ENCODE measurements at regions not wholly inside any gene's neighbourhood (a gene's known extent, or its start where the extent isn't known, plus 50 kb on each side); places are given as distances from the start of the nearest gene placed in this dataset.
"Not testable (repeated sequence)": the region's sequence is repeated elsewhere in the genome, so short reads cannot be mapped to it uniquely, and the experiment has no call there.

DNA sequence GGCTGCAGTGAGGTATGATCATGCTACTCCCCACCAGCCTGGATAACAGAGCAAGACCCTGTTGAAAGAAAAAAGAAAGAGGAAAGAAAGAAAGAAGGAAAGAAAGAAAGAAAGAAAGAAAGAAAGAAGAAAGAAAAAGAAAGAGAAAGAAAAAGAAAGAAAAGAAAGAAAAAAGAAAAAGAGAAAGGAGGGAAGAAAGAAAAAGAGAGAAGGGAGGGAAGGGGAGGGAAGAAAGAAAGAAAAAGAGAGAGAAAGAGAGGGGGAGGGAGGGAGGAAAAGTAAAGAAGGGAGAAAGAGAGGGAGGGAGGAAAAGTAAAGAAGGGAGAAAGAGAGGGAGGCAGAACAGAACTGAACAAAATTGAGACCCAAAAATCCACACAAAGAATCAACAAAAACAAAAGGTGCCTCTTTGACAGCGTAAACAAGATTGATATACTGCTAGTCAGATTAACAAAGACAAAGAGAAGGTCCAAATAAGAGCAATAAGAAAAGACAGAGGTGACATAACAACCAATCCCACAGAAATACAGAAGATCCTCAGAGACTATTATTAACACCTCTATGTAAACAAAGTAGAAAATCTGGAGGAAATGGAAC is 293.9 kb upstream of the AMIGO2 start:
- peaks cover 34% of the 10 kb centered on the region for H3K4me1 Mint-ChIP-seq
- no peak overlapping the region for H3K4me3 Mint-ChIP-seq
- H3K36me3 Mint-ChIP-seq (ENCODE audit: low read depth) = peaks cover 43% of the 10 kb centered on the region
- H3K27me3 Mint-ChIP-seq = no peaks in the 10 kb centered on the region
- H3K27ac Mint-ChIP-seq = no peak overlapping the region
- peaks cover 31% of the 10 kb centered on the region for H3K9me3 Mint-ChIP-seq
- DNase-seq (no peak), ATAC-seq (no peak)

- no peak overlapping the region for H3K4me3 Mint-ChIP-seq
- DNase-seq (no peak), ATAC-seq (no peak)
- peaks cover 24% of the 10 kb centered on the region for H3K4me1 Mint-ChIP-seq
- peaks cover 37% of the 10 kb centered on the region for H3K36me3 Mint-ChIP-seq (ENCODE audit: low read depth)
- H3K9me3 Mint-ChIP-seq = peaks cover 20% of the 10 kb centered on the region
- H3K27me3 Mint-ChIP-seq = no peaks in the 10 kb centered on the region
- no peak overlapping the region for H3K27ac Mint-ChIP-seq
Measured at GRCh38 chr12:47370421-47370820, 290.7 kb upstream of the AMIGO2 start.

DNA sequence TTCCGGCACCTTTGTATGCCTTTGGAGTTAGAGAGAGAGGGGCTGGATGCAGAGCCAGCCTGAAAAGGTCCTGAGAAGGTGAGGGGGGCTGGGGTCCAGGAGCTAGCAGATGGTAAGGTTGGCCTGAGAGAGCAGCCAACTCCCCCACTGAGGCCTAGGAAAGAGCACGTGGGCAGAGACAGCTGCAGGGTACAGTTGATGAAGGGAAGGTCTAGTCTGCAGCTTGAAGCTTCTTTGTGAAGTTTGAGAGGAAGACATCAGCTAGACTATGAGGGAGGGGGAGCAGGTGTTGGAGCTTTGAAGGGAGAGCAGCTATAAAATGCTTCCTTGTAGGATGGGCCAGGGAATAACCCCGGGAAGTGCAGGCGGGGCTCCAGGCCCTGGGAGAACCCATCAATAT is 289.3 kb upstream of the AMIGO2 start:
- peaks cover 13% of the 10 kb centered on the region for H3K9me3 Mint-ChIP-seq
- DNase-seq (no peak), ATAC-seq (no peak)
- no peak overlapping the region for H3K27ac Mint-ChIP-seq
- H3K27me3 Mint-ChIP-seq = no peaks in the 10 kb centered on the region
- H3K36me3 Mint-ChIP-seq (ENCODE audit: low read depth) = peaks cover 36% of the 10 kb centered on the region
- no peak overlapping the region for H3K4me3 Mint-ChIP-seq
- H3K4me1 Mint-ChIP-seq = peaks cover 29% of the 10 kb centered on the region

- ATAC-seq = no peak
- no peak for DNase-seq
Measured at GRCh38 chr12:47367912-47368537, 288.3 kb upstream of the AMIGO2 start.

DNA sequence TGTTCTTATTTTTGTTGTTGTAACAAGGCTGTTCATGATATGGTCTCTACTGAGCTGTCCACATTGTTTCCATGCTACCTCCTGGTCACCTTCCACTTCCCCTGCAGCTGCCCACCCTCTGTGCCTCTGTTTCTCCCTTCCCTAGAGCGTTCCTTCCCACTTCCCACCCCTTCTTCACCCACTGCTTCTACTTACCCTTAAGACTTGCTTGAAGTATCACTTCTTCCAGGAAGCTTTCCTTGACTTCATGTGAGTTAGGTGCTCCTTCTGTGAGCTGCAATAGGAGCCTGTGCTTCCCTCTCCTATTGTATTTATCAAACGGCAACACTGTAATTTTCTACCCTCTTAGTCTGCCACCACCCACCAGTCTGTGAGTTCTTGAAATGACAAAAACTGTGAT is 286.8 kb upstream of the AMIGO2 start:
- H3K4me1 Mint-ChIP-seq = peaks cover 37% of the 10 kb centered on the region
- no peaks in the 10 kb centered on the region for H3K27me3 Mint-ChIP-seq
- H3K27ac Mint-ChIP-seq = no peak overlapping the region
- ATAC-seq (no peak), DNase-seq (no peak)
- H3K36me3 Mint-ChIP-seq (ENCODE audit: low read depth) = peaks cover 22% of the 10 kb centered on the region
- no peak overlapping the region for H3K4me3 Mint-ChIP-seq
- H3K9me3 Mint-ChIP-seq = no peaks in the 10 kb centered on the region

More at GRCh38 chr12:47367912-47368537, 288.3 kb upstream of the AMIGO2 start:
- no peaks in the 10 kb centered on the region for H3K27me3 Mint-ChIP-seq
- peaks cover 32% of the 10 kb centered on the region for H3K36me3 Mint-ChIP-seq (ENCODE audit: low read depth)
- H3K9me3 Mint-ChIP-seq = peaks cover 6% of the 10 kb centered on the region
- no peak overlapping the region for H3K4me3 Mint-ChIP-seq
- H3K27ac Mint-ChIP-seq = no peak overlapping the region
- H3K4me1 Mint-ChIP-seq = peaks cover 36% of the 10 kb centered on the region

- Mint-ChIP-seq H3K36me3 (ENCODE audit: low read depth) (peaks cover 22% of the 10 kb centered on the region), H3K9me3 (no peaks in the 10 kb centered on the region), H3K4me1 (peaks cover 41% of the 10 kb centered on the region), H3K27ac (no peak overlapping the region), H3K27me3 (no peaks in the 10 kb centered on the region), H3K4me3 (no peak overlapping the region)
- DNase-seq (no peak), ATAC-seq (no peak)
Measured at GRCh38 chr12:47366157-47366556, 286.4 kb upstream of the AMIGO2 start.

GRCh38 chr12:47365443-47366076 is 285.8 kb upstream of the AMIGO2 start:
- peaks cover 43% of the 10 kb centered on the region for H3K4me1 Mint-ChIP-seq
- not testable (repeated sequence) for H3K27me3 Mint-ChIP-seq, ATAC-seq, H3K27ac Mint-ChIP-seq, H3K4me3 Mint-ChIP-seq, H3K9me3 Mint-ChIP-seq, DNase-seq
- H3K36me3 Mint-ChIP-seq (ENCODE audit: low read depth) = peaks cover 17% of the 10 kb centered on the region

DNA sequence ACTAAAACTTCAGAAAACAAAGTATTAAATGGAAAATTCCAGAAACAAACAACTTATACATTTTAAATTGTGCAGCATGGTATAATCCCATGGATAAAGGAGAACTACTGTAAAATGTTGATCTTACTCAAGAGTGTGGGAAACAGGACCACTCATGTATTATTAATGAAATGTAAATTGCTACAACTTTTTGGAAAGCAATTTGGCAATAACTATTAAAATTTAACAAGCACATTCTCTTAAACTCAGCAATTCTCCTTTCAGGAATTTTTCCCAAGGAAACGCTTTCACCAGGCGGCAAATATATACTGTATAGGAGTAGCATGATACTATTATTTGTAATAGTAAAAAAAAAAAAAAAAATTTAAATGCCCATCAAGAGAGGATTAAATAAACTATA is 284.5 kb upstream of the AMIGO2 start:
- Mint-ChIP-seq H3K36me3 (ENCODE audit: low read depth) (peaks cover 18% of the 10 kb centered on the region), H3K9me3 (peaks cover 1% of the 10 kb centered on the region), H3K4me1 (peaks cover 50% of the 10 kb centered on the region), H3K4me3 (no peak overlapping the region), H3K27me3 (no peaks in the 10 kb centered on the region), H3K27ac (peak overlapping the region; percentile 75)
- ATAC-seq (no peak), DNase-seq (no peak)

GRCh38 chr12:47362126-47362705 is 282.5 kb upstream of the AMIGO2 start:
- H3K4me3 Mint-ChIP-seq = peak overlapping the region; percentile 71
- peaks cover 35% of the 10 kb centered on the region for H3K36me3 Mint-ChIP-seq (ENCODE audit: low read depth)
- DNase-seq (no peak), ATAC-seq (no peak)
- H3K27me3 Mint-ChIP-seq = no peaks in the 10 kb centered on the region
- peaks cover 63% of the 10 kb centered on the region for H3K4me1 Mint-ChIP-seq
- peaks cover 9% of the 10 kb centered on the region for H3K9me3 Mint-ChIP-seq
- peak overlapping the region; percentile 98 for H3K27ac Mint-ChIP-seq

- Mint-ChIP-seq H3K27ac (peak overlapping the region; percentile 98), H3K4me3 (peak overlapping the region; percentile 71), H3K36me3 (ENCODE audit: low read depth) (peaks cover 40% of the 10 kb centered on the region), H3K4me1 (peaks cover 70% of the 10 kb centered on the region), H3K27me3 (no peaks in the 10 kb centered on the region), H3K9me3 (peaks cover 9% of the 10 kb centered on the region)
- peak; percentile 91 for ATAC-seq
- peak; percentile 67 for DNase-seq
Measured at GRCh38 chr12:47361389-47362021, 281.7 kb upstream of the AMIGO2 start.

GRCh38 chr12:47360771-47361388 is 281.1 kb upstream of the AMIGO2 start:
- ATAC-seq = peak; percentile 6
- no peaks in the 10 kb centered on the region for H3K27me3 Mint-ChIP-seq
- peaks cover 9% of the 10 kb centered on the region for H3K9me3 Mint-ChIP-seq
- peak overlapping the region; percentile 71 for H3K4me3 Mint-ChIP-seq
- H3K27ac Mint-ChIP-seq = peak overlapping the region; percentile 98
- no peak for DNase-seq
- peaks cover 76% of the 10 kb centered on the region for H3K4me1 Mint-ChIP-seq
- H3K36me3 Mint-ChIP-seq (ENCODE audit: low read depth) = peaks cover 44% of the 10 kb centered on the region

- DNase-seq = no peak
- peaks cover 42% of the 10 kb centered on the region for H3K36me3 Mint-ChIP-seq (ENCODE audit: low read depth)
- H3K4me1 Mint-ChIP-seq = peaks cover 84% of the 10 kb centered on the region
- H3K9me3 Mint-ChIP-seq = peaks cover 9% of the 10 kb centered on the region
- H3K4me3 Mint-ChIP-seq = peak overlapping the region; percentile 71
- no peak for ATAC-seq
- H3K27me3 Mint-ChIP-seq = no peaks in the 10 kb centered on the region
- H3K27ac Mint-ChIP-seq = peak overlapping the region; percentile 98
Measured at GRCh38 chr12:47360093-47360480, 280.3 kb upstream of the AMIGO2 start.

- H3K4me1 Mint-ChIP-seq = peaks cover 88% of the 10 kb centered on the region
- peaks cover 9% of the 10 kb centered on the region for H3K9me3 Mint-ChIP-seq
- peaks cover 39% of the 10 kb centered on the region for H3K36me3 Mint-ChIP-seq (ENCODE audit: low read depth)
- no peak for DNase-seq
- H3K27ac Mint-ChIP-seq = peak overlapping the region; percentile 98
- H3K27me3 Mint-ChIP-seq = no peaks in the 10 kb centered on the region
- H3K4me3 Mint-ChIP-seq = peak overlapping the region; percentile 71
- ATAC-seq = no peak
Measured at GRCh38 chr12:47359310-47360092, 279.7 kb upstream of the AMIGO2 start.

DNA sequence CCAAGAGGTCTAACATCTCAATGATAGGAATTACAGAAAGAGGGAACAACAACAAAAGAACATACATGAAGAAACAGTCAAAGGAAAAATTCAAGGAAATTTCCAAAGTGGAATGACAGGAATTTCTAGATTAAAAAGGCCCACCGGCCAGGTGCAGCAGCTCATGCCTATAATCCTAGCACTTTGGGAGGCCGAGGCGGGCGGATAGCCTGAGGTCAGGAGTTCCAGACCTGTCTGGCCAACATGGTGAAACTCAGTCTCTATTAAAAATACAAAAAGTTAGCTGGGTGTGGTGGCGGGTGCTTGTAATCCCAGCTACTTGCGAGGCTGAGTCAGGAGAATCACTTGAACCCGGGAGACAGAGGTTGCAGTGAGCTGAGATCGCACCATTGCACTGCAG is 277.2 kb upstream of the AMIGO2 start:
- Mint-ChIP-seq H3K27ac (peak overlapping the region; percentile 97), H3K4me3 (peak overlapping the region; percentile 86), H3K4me1 (peaks cover 86% of the 10 kb centered on the region), H3K36me3 (ENCODE audit: low read depth) (peaks cover 47% of the 10 kb centered on the region)
- H3K27me3 Mint-ChIP-seq, DNase-seq, H3K9me3 Mint-ChIP-seq, ATAC-seq: not testable (repeated sequence)

All from activated naive CD8-positive, alpha-beta T cell treated with anti-CD3 and anti-CD28 coated beads, Interleukin-2, amount 50 U/mL, for 24 hours (primary cell).